Osteocyte (in vitro differentiated cells): ENCODE measurements at regions not wholly inside any gene's neighbourhood (a gene's known extent, or its start where the extent isn't known, plus 50 kb on each side); places are given as distances from the start of the nearest gene placed in this dataset.

Experiments used
- DNase-seq: peaks from one replicate; pipeline ENCODE4 v3.0.0; 2021; ENCODE audit warnings: mixed read lengths; ENCODE audit not compliant: unreplicated experiment; ENCODE audit errors: extremely low spot score
- H3K27ac Mint-ChIP-seq: one replicate; pipeline ENCODE4 v1.8.0; 2021; ENCODE audit warnings: mild to moderate bottlenecking, mixed read lengths; ENCODE audit not compliant: unreplicated experiment
- H3K27me3 Mint-ChIP-seq: one replicate; pipeline ENCODE4 v1.8.0; 2021; ENCODE audit warnings: mixed read lengths; ENCODE audit not compliant: unreplicated experiment
- H3K36me3 Mint-ChIP-seq: one replicate; pipeline ENCODE4 v1.8.0; 2021; ENCODE audit warnings: mixed read lengths; ENCODE audit not compliant: unreplicated experiment
- H3K4me1 Mint-ChIP-seq: one replicate; pipeline ENCODE4 v1.8.0; 2021; ENCODE audit warnings: mixed read lengths; ENCODE audit not compliant: unreplicated experiment
- H3K4me3 Mint-ChIP-seq: one replicate; pipeline ENCODE4 v1.8.0; 2021; ENCODE audit warnings: mild to moderate bottlenecking, moderate library complexity, mixed read lengths; ENCODE audit not compliant: unreplicated experiment
- H3K9me3 Mint-ChIP-seq: one replicate; pipeline ENCODE4 v1.8.0; 2021; ENCODE audit warnings: mixed read lengths; ENCODE audit not compliant: unreplicated experiment
- TF ChIP-seq, protein P1 (sequence below): fragments of 200-600 bp; sonication (generic); IDR thresholded peaks from 2 replicates; pipeline ENCODE4 v1.5.0; 2021; ENCODE audit warnings: antibody characterized with exemption, mild to moderate bottlenecking, moderate library complexity

DNA sequence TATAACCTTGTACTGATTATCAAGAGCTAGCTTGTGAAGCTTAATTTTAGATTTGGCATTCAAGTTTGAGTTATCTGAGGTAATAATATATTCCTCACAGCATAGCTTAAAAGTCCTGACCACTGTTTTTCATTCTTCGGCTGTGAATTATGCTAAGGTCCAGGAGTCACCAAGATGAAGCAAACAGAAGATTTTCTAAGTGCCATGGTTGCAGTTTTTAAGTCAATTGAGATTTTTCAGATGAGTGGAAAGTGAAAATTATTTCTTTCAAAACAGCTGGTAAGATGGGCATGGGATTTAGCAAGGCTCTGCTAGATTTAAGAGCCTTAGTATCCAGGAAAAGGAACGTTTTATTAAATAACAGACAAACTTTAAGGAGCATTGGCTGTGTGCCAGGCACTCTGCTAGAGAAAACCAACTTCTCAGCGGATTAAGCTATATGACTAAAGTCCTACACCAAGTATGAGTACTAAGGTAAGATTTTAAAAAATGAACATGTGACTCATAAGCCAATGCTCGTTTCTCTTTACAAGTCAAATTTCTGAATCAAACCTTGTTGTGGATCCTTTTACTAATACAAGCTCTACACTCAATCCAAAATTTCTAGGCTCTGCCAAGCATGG, 149.9 kb upstream of the IL15 start:
- H3K4me1 Mint-ChIP-seq, result peaks cover 6% of the 10 kb centered on the region
- no peaks in the 10 kb centered on the region for H3K27me3 Mint-ChIP-seq
- H3K9me3 Mint-ChIP-seq, result peaks cover 15% of the 10 kb centered on the region
- H3K4me3 Mint-ChIP-seq, result no peak overlapping the region
- DNase-seq, result no peak
- TF ChIP-seq, protein P1, sequence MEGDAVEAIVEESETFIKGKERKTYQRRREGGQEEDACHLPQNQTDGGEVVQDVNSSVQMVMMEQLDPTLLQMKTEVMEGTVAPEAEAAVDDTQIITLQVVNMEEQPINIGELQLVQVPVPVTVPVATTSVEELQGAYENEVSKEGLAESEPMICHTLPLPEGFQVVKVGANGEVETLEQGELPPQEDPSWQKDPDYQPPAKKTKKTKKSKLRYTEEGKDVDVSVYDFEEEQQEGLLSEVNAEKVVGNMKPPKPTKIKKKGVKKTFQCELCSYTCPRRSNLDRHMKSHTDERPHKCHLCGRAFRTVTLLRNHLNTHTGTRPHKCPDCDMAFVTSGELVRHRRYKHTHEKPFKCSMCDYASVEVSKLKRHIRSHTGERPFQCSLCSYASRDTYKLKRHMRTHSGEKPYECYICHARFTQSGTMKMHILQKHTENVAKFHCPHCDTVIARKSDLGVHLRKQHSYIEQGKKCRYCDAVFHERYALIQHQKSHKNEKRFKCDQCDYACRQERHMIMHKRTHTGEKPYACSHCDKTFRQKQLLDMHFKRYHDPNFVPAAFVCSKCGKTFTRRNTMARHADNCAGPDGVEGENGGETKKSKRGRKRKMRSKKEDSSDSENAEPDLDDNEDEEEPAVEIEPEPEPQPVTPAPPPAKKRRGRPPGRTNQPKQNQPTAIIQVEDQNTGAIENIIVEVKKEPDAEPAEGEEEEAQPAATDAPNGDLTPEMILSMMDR, result no peak
- peak overlapping the region; percentile 53 for H3K27ac Mint-ChIP-seq
- H3K36me3 Mint-ChIP-seq, result no peaks in the 10 kb centered on the region

DNA sequence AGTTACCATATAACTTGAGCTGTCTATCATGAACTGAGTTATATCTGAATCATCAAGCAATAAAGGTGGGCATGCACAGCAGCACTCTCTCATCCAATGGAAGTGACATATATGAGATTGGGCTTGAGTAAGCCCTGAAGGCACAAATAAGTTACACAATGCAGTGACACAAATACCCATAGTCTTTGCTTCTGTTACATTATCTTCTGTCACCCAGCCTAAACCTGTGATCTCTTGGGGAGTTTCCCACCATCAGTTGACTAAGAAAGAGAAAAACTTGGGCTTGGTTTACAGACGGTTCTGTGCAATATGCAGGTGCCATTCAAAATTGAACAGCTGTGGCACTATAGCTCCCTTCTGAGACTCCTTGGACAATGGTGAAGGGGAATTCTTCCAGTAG, 138.8 kb upstream of the IL15 start:
- H3K36me3 Mint-ChIP-seq, result no peaks in the 10 kb centered on the region
- TF ChIP-seq, protein P1, result no peak
- H3K27me3 Mint-ChIP-seq, result no peaks in the 10 kb centered on the region
- DNase-seq, result no peak
- H3K4me3 Mint-ChIP-seq, result no peak overlapping the region
- H3K4me1 Mint-ChIP-seq, result peaks cover 10% of the 10 kb centered on the region
- no peak overlapping the region for H3K27ac Mint-ChIP-seq
- H3K9me3 Mint-ChIP-seq, result no peaks in the 10 kb centered on the region

DNA sequence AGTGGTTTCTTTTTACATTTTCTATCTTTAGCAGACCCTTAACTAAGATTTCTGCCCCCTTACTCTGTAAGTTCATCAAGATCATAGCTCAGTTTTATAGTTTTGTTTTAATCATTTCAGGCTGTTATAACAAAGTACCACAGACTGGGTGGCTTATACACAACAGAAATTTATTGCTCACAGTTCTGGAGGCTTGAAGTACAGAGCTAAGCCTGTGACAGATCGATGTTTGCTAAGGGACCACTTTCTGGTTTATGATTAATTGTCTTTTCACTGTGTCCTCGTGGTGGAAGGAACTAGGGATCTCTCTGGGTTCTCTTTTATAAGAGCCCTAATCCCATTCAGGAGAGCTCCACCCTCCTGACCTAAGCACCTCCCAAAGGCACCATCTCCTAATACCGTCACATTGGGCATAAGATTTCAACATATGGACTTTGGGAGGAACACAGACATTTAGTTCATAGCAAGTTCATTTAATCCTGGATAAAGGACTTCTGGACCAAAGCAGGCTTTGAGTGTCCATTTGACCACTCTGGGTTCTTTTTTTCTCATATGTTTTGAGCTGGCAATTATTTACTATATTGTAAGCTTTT, 137.0 kb upstream of the IL15 start:
- DNase-seq, result no peak
- peaks cover 10% of the 10 kb centered on the region for H3K4me1 Mint-ChIP-seq
- TF ChIP-seq, protein P1, result no peak
- H3K9me3 Mint-ChIP-seq, result no peaks in the 10 kb centered on the region
- H3K4me3 Mint-ChIP-seq, result no peak overlapping the region
- no peak overlapping the region for H3K27ac Mint-ChIP-seq
- H3K36me3 Mint-ChIP-seq, result no peaks in the 10 kb centered on the region
- H3K27me3 Mint-ChIP-seq, result no peaks in the 10 kb centered on the region

DNA sequence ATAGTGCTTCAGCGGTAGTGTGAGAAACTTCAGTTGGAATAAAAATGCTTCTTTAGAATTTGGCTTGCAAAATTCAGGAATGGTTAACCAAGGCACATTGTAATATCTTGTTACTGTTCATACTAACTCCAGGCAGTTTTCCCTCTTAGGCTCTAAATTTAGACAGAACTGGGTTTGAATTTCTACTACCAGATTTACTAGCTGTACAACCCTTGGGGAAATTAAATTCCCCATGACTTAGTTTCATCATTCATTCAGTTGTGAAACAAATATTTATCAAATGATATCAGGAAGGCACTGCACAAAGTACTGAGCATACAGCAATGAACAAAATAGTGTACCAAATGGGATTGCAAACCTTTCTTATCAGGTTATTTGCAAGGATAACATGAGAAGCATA, 135.0 kb upstream of the IL15 start:
- H3K9me3 Mint-ChIP-seq, result peaks cover 1% of the 10 kb centered on the region
- H3K27me3 Mint-ChIP-seq, result no peaks in the 10 kb centered on the region
- H3K4me1 Mint-ChIP-seq, result peaks cover 10% of the 10 kb centered on the region
- no peak overlapping the region for H3K4me3 Mint-ChIP-seq
- no peak for DNase-seq
- no peaks in the 10 kb centered on the region for H3K36me3 Mint-ChIP-seq
- H3K27ac Mint-ChIP-seq, result no peak overlapping the region
- TF ChIP-seq, protein P1, result no peak

DNA sequence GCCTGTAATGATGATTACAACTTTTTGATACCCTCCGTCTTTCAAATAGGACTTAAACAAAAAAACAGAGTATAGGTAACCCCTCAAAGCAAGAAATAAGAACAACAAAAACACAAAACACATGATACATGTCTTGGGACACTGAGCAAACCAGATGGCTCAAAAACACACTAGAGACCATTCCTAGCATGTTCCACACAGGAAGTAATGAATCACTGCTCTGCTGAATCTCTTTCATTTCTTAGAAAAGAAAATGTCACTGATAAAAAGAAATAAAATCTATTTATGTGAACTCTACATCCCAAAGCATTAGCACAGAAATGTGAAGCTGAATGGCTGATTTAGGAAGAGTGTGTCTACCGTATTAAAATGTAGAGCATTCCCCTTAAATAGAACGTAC, 134.5 kb upstream of the IL15 start:
- H3K4me3 Mint-ChIP-seq, result no peak overlapping the region
- H3K36me3 Mint-ChIP-seq, result no peaks in the 10 kb centered on the region
- no peaks in the 10 kb centered on the region for H3K27me3 Mint-ChIP-seq
- H3K4me1 Mint-ChIP-seq, result peaks cover 10% of the 10 kb centered on the region
- TF ChIP-seq, protein P1, result no peak
- DNase-seq, result no peak
- H3K9me3 Mint-ChIP-seq, result peaks cover 7% of the 10 kb centered on the region
- H3K27ac Mint-ChIP-seq, result no peak overlapping the region
